ENCODE measurements at regions not wholly inside any gene's neighbourhood (a gene's known extent, or its start where the extent isn't known, plus 50 kb on each side); places are given as distances from the start of the nearest gene placed in this dataset.

- no peaks in the 10 kb centered on the region for H3K4me1 ChIP-seq (ENCODE audit: insufficient read depth, low read length)
- no peak overlapping the region for H3K4me3 ChIP-seq (ENCODE audit: low read length)
- H3K9me3 ChIP-seq (ENCODE audit: low read depth, low read length) = no peaks in the 10 kb centered on the region
- no peaks in the 10 kb centered on the region for H3K27me3 ChIP-seq (ENCODE audit: insufficient read depth, low read length)
These were observed 740.5 kb downstream of the BRD1 start for GRCh38 chr22:49087198-49087597.

GRCh38 chr22:49086606-49087157, 741.0 kb downstream of the BRD1 start:
- Histone ChIP-seq H3K27me3 (ENCODE audit: insufficient read depth, low read length) (no peaks in the 10 kb centered on the region), H3K9me3 (ENCODE audit: low read depth, low read length) (no peaks in the 10 kb centered on the region), H3K4me1 (ENCODE audit: insufficient read depth, low read length) (no peaks in the 10 kb centered on the region), H3K4me3 (ENCODE audit: low read length) (no peak overlapping the region)

DNA sequence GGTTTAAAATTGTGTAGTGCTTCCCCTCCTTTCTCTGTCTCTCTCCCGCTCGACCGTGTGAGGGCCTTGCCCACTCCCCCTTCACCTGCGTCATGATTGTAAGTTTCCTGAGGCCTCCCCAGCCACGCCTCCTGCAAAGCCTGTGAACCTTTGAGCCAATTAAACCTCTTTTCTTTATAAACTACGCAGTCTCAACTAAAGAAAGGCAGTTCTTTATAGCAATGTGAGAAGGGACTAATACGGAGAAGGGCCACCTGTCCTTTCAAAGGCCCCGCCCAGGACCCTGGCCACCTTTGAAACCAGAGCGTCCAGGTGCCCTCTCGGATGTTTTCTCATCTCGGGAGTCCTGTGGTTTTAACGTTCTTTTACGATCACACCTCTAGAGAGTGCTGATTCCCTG, 741.5 kb downstream of the BRD1 start:
- Histone ChIP-seq H3K27me3 (ENCODE audit: insufficient read depth, low read length) (no peaks in the 10 kb centered on the region), H3K9me3 (ENCODE audit: low read depth, low read length) (no peaks in the 10 kb centered on the region), H3K4me1 (ENCODE audit: insufficient read depth, low read length) (no peaks in the 10 kb centered on the region), H3K4me3 (ENCODE audit: low read length) (no peak overlapping the region)

- no peaks in the 10 kb centered on the region for H3K9me3 ChIP-seq (ENCODE audit: low read depth, low read length)
- H3K4me1 ChIP-seq (ENCODE audit: insufficient read depth, low read length) = no peaks in the 10 kb centered on the region
- no peaks in the 10 kb centered on the region for H3K27me3 ChIP-seq (ENCODE audit: insufficient read depth, low read length)
- H3K4me3 ChIP-seq (ENCODE audit: low read length) = no peak overlapping the region
These were observed 743.5 kb downstream of the BRD1 start for GRCh38 chr22:49084206-49084605.

DNA sequence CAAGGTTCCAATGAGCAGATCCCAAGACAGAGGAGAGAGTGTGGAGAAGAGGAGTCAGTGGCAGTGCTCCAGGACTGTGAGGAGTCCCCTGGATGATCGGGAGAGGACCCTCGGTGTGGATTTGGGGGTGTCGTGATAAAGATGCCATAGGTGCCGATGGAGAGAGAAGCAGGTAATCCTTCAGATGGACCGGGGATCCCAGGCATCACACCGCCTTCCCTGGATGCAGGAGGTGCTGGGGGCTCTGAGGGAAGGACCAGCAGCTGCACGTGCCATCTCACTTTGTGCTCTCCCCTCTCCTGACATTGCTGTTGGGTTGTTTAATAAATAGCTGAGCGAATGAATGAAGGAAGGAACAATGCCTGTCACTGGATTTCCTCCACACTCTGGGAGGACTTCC, 744.1 kb downstream of the BRD1 start:
- H3K9me3 ChIP-seq (ENCODE audit: low read depth, low read length) = no peaks in the 10 kb centered on the region
- no peaks in the 10 kb centered on the region for H3K4me1 ChIP-seq (ENCODE audit: insufficient read depth, low read length)
- H3K4me3 ChIP-seq (ENCODE audit: low read length) = no peak overlapping the region
- no peaks in the 10 kb centered on the region for H3K27me3 ChIP-seq (ENCODE audit: insufficient read depth, low read length)

GRCh38 chr22:49082451-49082850, 745.2 kb downstream of the BRD1 start:
- Histone ChIP-seq H3K9me3 (ENCODE audit: low read depth, low read length) (no peaks in the 10 kb centered on the region), H3K4me3 (ENCODE audit: low read length) (no peak overlapping the region), H3K4me1 (ENCODE audit: insufficient read depth, low read length) (no peaks in the 10 kb centered on the region), H3K27me3 (ENCODE audit: insufficient read depth, low read length) (no peaks in the 10 kb centered on the region)

DNA sequence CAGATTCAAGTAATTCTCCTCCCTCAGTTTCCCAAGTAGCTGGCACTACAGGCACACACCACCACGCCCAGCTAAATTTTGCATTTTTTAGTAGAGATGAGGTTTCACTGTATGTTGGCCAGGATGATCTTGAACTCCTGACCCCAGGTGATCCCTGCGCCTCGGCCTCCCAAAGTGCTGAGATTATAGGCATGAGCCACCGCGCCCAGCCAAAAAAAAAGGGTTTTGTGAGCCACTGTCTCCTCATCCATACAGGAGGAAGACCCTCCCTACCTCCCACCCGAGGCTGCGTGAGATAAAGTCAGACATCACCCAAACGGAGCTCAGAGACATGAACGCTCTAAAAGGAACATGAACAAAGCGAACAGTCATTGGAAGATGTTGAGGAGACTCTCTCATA, 745.7 kb downstream of the BRD1 start:
- no peaks in the 10 kb centered on the region for H3K27me3 ChIP-seq (ENCODE audit: insufficient read depth, low read length)
- no peak overlapping the region for H3K4me3 ChIP-seq (ENCODE audit: low read length)
- H3K9me3 ChIP-seq (ENCODE audit: low read depth, low read length) = no peaks in the 10 kb centered on the region
- no peaks in the 10 kb centered on the region for H3K4me1 ChIP-seq (ENCODE audit: insufficient read depth, low read length)

GRCh38 chr22:49081261-49081666, 746.4 kb downstream of the BRD1 start:
- Histone ChIP-seq H3K4me1 (ENCODE audit: insufficient read depth, low read length) (no peaks in the 10 kb centered on the region), H3K4me3 (ENCODE audit: low read length) (no peak overlapping the region), H3K9me3 (ENCODE audit: low read depth, low read length) (no peaks in the 10 kb centered on the region), H3K27me3 (ENCODE audit: insufficient read depth, low read length) (no peaks in the 10 kb centered on the region)

- no peaks in the 10 kb centered on the region for H3K4me1 ChIP-seq (ENCODE audit: insufficient read depth, low read length)
- H3K4me3 ChIP-seq (ENCODE audit: low read length) = no peak overlapping the region
- H3K27me3 ChIP-seq (ENCODE audit: insufficient read depth, low read length) = no peaks in the 10 kb centered on the region
- no peaks in the 10 kb centered on the region for H3K9me3 ChIP-seq (ENCODE audit: low read depth, low read length)
These were observed 747.0 kb downstream of the BRD1 start for GRCh38 chr22:49080631-49081030.

- no peak overlapping the region for H3K4me3 ChIP-seq (ENCODE audit: low read length)
- H3K4me1 ChIP-seq (ENCODE audit: insufficient read depth, low read length) = no peaks in the 10 kb centered on the region
- H3K9me3 ChIP-seq (ENCODE audit: low read depth, low read length) = no peaks in the 10 kb centered on the region
- H3K27me3 ChIP-seq (ENCODE audit: insufficient read depth, low read length) = no peaks in the 10 kb centered on the region
These were observed 747.8 kb downstream of the BRD1 start for GRCh38 chr22:49079743-49080500.

GRCh38 chr22:49079027-49079725, 748.5 kb downstream of the BRD1 start:
- no peaks in the 10 kb centered on the region for H3K27me3 ChIP-seq (ENCODE audit: insufficient read depth, low read length)
- H3K4me1 ChIP-seq (ENCODE audit: insufficient read depth, low read length) = no peaks in the 10 kb centered on the region
- no peaks in the 10 kb centered on the region for H3K9me3 ChIP-seq (ENCODE audit: low read depth, low read length)
- no peak overlapping the region for H3K4me3 ChIP-seq (ENCODE audit: low read length)

DNA sequence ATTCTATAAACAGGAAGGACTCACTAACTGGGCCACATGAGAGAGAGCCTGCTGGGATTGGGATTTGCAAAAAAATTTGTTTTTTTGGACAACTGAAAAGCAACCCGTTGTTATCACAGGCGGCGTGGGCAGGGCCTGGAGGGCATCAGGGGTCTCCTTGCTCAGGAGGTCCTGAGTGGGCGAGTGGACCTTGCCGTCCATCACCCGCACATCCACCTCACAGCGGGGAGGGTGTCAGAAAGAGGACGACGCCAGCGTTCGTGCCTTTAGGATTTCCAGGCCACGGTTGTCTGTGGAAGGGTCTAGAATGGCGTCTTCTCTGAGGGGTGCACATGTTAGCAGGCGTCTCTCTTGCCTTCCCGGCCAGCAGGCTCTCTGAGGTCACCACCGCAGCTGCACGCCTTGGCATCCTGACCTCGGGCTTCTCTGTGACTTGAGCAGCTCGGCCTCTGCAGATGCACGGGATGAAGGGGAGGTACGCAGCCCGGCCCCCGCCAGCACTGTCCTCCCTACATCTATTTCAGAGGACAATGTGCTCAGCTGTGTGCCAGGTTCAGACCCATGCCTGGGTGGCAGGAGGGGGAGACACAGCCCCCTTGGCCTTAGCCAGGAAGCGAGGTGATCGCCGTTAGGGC, 749.5 kb downstream of the BRD1 start:
- no peak overlapping the region for H3K4me3 ChIP-seq (ENCODE audit: low read length)
- no peaks in the 10 kb centered on the region for H3K27me3 ChIP-seq (ENCODE audit: insufficient read depth, low read length)
- H3K9me3 ChIP-seq (ENCODE audit: low read depth, low read length) = no peaks in the 10 kb centered on the region
- H3K4me1 ChIP-seq (ENCODE audit: insufficient read depth, low read length) = no peaks in the 10 kb centered on the region

GRCh38 chr22:49077586-49077985, 750.1 kb downstream of the BRD1 start:
- no peaks in the 10 kb centered on the region for H3K4me1 ChIP-seq (ENCODE audit: insufficient read depth, low read length)
- H3K9me3 ChIP-seq (ENCODE audit: low read depth, low read length) = no peaks in the 10 kb centered on the region
- no peaks in the 10 kb centered on the region for H3K27me3 ChIP-seq (ENCODE audit: insufficient read depth, low read length)
- no peak overlapping the region for H3K4me3 ChIP-seq (ENCODE audit: low read length)

DNA sequence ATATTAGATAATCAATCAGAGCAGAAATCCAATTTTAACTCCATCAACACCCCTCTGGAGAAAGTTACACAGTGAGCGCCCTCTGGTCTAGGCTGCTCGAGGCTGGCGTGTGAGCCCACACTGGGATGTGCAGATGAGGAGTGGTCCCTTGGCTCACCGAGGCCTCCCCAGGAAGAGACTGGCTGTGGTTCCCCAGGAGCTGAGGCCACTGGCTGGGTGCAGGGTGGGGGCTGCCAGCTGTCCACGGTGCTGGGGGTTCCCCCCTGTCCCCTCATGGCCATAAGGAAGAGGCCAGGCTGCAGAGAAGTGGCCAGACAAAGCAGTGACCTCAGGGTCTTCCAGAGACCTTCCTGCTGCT, 750.7 kb downstream of the BRD1 start:
- Histone ChIP-seq H3K9me3 (ENCODE audit: low read depth, low read length) (no peaks in the 10 kb centered on the region), H3K4me3 (ENCODE audit: low read length) (no peak overlapping the region), H3K4me1 (ENCODE audit: insufficient read depth, low read length) (no peaks in the 10 kb centered on the region), H3K27me3 (ENCODE audit: insufficient read depth, low read length) (no peaks in the 10 kb centered on the region)

GRCh38 chr22:49076300-49077035, 751.2 kb downstream of the BRD1 start:
- Histone ChIP-seq H3K4me3 (ENCODE audit: low read length) (no peak overlapping the region), H3K27me3 (ENCODE audit: insufficient read depth, low read length) (no peaks in the 10 kb centered on the region), H3K4me1 (ENCODE audit: insufficient read depth, low read length) (no peaks in the 10 kb centered on the region), H3K9me3 (ENCODE audit: low read depth, low read length) (no peaks in the 10 kb centered on the region)

Measured in mononuclear cell (primary cell).